AG09309 (cell line): ENCODE measurements at regions not wholly inside any gene's neighbourhood (a gene's known extent, or its start where the extent isn't known, plus 50 kb on each side); places are given as distances from the start of the nearest gene placed in this dataset.
"Not testable (repeated sequence)": the region's sequence is repeated elsewhere in the genome, so short reads cannot be mapped to it uniquely, and the experiment has no call there.

ENCODE experiments used
- DNase-seq: peaks from one replicate; pipeline ENCODE4 v3.0.0-alpha.2; 2010; ENCODE audit warnings: low read depth
- H3K4me3 ChIP-seq: 2 replicates; pipeline ENCODE4 v1.5.1; 2011; ENCODE audit warnings: mild to moderate bottlenecking, low read depth, low read length, moderate library complexity; ENCODE audit not compliant: control insufficient read depth
- CTCF ChIP-seq: IDR thresholded peaks from 2 replicates; pipeline ENCODE4 v1.5.1; 2011; ENCODE audit warnings: mild to moderate bottlenecking, low read depth, low read length, inconsistent platforms; ENCODE audit not compliant: insufficient read depth, control insufficient read depth; ENCODE audit errors: missing control alignments

GRCh38 chr18:39318008-39318407 is 1752.4 kb upstream of the CELF4 start:
- no peak overlapping the region for H3K4me3 ChIP-seq
- DNase-seq = no peak
- TF ChIP-seq CTCF = no peak

DNA sequence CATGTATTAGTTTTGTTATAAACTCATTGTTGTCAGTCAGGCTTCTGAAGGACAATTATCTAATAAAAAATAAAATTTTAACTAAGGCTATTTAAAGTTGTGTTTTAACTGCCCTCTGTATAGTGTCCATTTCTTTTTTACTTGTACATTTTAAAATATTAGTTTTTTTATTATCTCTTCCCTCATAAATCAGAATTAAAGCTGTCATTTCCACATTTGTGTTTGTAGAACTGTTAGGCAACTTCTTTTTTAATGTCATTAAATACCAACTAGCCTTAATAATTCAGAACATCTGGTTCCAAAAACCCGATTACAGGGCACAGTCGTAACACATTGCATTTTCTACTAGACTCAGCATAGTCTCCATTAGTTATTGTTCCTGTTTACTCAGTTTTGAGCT is 1749.0 kb upstream of the CELF4 start:
- DNase-seq = no peak
- no peak overlapping the region for H3K4me3 ChIP-seq
- TF ChIP-seq CTCF = no peak

DNA sequence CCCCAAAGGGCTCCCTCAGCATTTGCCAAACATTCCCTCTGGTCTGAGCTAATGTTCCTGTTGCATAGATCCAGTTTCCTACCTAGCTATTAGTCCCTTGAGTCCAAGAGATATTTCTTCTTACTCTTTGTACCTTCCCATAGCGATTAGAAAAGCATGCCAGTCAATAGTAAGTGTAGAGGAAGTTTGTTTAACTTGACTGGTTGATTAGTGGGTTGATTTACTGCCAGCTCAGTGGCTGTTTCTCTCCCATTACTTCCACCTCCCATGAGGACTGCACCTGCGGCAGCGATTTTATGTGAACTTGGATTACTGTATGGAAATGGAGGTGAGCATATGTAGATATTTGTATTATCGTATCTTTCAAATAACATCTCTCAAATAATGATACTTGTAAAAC is 1748.4 kb upstream of the CELF4 start:
- DNase-seq = no peak
- no peak overlapping the region for H3K4me3 ChIP-seq
- TF ChIP-seq CTCF = no peak

GRCh38 chr18:39311111-39311712 is 1745.6 kb upstream of the CELF4 start:
- no peak for DNase-seq
- no peak overlapping the region for H3K4me3 ChIP-seq
- TF ChIP-seq CTCF = no peak

DNA sequence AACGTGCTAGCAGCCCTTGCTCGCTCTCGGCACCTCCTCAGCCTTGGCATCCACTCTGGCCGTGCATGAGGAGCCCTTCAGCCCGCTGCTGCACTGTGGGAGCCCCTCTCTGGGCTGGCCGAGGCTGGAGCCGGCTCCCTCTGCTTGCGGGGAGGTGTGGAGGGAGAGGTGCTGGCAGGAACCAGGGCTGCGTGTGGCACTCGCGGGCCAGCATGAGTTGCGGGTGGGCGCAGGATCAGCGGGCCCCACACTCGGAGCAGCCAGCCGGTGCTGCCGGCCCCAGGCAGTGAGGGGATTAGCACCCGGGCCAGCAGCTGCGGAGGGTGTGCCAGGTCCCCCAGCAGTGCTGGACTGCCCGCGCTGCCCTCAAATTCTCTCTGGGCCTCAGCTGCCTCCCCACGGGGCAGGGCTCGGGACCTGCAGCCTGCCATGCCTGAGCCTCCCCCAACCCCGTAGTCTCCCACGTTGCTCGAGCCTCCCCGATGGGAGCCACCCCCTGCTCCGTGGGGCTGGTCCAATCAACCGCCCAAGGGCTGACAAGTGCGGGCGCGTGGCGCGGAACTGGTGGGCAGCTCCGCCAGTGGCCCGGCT is 1743.4 kb upstream of the CELF4 start:
- not testable (repeated sequence) for DNase-seq, H3K4me3 ChIP-seq

DNA sequence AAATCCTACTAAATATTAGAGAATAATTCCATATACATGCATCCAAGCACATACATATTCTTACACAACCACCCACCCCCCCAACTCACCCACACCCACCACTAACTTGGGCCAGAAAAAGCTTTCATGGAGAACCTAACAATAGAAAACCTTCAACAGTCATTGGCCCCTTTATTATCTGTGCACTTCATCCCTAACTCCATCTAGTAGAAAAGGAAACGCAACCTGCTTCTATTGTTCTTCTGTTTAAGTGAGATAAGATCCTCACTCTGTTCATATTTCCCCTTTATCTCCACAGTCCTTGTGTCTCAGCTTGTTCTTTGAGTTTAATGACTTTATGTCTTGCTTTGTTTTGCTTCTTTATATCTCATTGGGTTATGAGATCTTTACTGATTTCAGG is 1740.2 kb upstream of the CELF4 start:
- no peak for DNase-seq
- no peak for TF ChIP-seq CTCF
- no peak overlapping the region for H3K4me3 ChIP-seq

DNA sequence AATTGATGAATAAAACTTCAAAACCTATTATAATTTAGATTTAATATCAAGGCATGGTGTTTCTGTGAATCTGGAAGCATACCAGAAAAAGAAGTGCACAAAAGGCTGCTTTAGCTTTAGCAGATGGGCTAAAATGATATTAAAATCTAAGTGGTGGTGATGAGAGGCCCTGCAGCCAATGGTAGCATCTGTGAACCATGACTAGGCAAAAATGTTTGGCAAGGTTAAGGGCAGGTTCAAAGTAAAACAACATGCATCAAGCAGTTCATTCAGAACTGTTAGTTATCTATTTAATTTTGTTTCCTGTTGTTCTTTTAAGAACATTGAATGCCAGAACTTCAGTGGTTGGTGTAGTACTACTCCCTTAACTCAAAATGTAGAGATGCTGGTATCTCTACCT is 1736.9 kb upstream of the CELF4 start:
- H3K4me3 ChIP-seq = no peak overlapping the region
- DNase-seq = no peak
- no peak for TF ChIP-seq CTCF
